Neutrophil (primary cell): ENCODE measurements at regions not wholly inside any gene's neighbourhood (a gene's known extent, or its start where the extent isn't known, plus 50 kb on each side); places are given as distances from the start of the nearest gene placed in this dataset.

ENCODE experiments used
- H3K27ac ChIP-seq: fragments of 200-600 bp; sonication (generic); 2 replicates; pipeline ENCODE4 v1.5.1; 2016; ENCODE audit warnings: mild to moderate bottlenecking, moderate library complexity
- H3K27me3 ChIP-seq: fragments of 200-600 bp; sonication (generic); 2 replicates; pipeline ENCODE4 v1.6.0; 2016; ENCODE audit warnings: mild to moderate bottlenecking
- H3K36me3 ChIP-seq: fragments of 200-600 bp; sonication (generic); 2 replicates; pipeline ENCODE4 v1.5.1; 2017
- H3K4me1 ChIP-seq, 2 experiments: fragments of 200-600 bp in 1 of 2; sonication (generic) in 1 of 2; 1 replicate in 1 of 2; 2 replicates in 1 of 2; pipeline versions ENCODE4 v1.5.1 to v1.6.1; 2013 to 2016; ENCODE audit warnings: low read depth in 1 of 2, low read length in 1 of 2, mild to moderate bottlenecking in 1 of 2, moderate library complexity in 1 of 2; ENCODE audit not compliant: control insufficient read depth in 1 of 2, insufficient read depth in 1 of 2
- H3K4me3 ChIP-seq, 2 experiments: fragments of 200-600 bp in 1 of 2; sonication (generic) in 1 of 2; 1 replicate in 1 of 2; 2 replicates in 1 of 2; pipeline ENCODE4 v1.5.1; 2013 to 2016; ENCODE audit warnings: low read depth in 1 of 2, low read length in 1 of 2, mild to moderate bottlenecking in 1 of 2, moderate library complexity in 1 of 2
- H3K9me3 ChIP-seq: fragments of 200-600 bp; sonication (generic); 2 replicates; pipeline ENCODE4 v1.5.1; 2016
- CTCF ChIP-seq: fragments of 200-600 bp; sonication (generic); IDR thresholded peaks from 2 replicates; pipeline ENCODE4 v1.5.1; 2016; ENCODE audit warnings: antibody characterized with exemption

GRCh38 chr3:135887220-135887619 is 78.3 kb upstream of the PPP2R3A start:
- no peaks in the 10 kb centered on the region for H3K4me1 ChIP-seq
- no peaks in the 10 kb centered on the region for H3K27me3 ChIP-seq
- H3K36me3 ChIP-seq, result no peaks in the 10 kb centered on the region
- H3K9me3 ChIP-seq, result no peaks in the 10 kb centered on the region
- no peak overlapping the region for H3K4me3 ChIP-seq
- TF ChIP-seq CTCF, result no peak
- H3K27ac ChIP-seq, result no peak overlapping the region

GRCh38 chr3:135889443-135889842 is 76.1 kb upstream of the PPP2R3A start:
- Histone ChIP-seq H3K36me3 (no peaks in the 10 kb centered on the region), H3K27me3 (no peaks in the 10 kb centered on the region), H3K4me1 (no peaks in the 10 kb centered on the region), H3K4me3 (no peak overlapping the region), H3K9me3 (no peaks in the 10 kb centered on the region), H3K27ac (no peak overlapping the region)
- TF ChIP-seq CTCF, result no peak

GRCh38 chr3:135891121-135891520 is 74.4 kb upstream of the PPP2R3A start:
- no peak for TF ChIP-seq CTCF
- Histone ChIP-seq H3K27ac (no peak overlapping the region), H3K9me3 (no peaks in the 10 kb centered on the region), H3K27me3 (no peaks in the 10 kb centered on the region), H3K36me3 (no peaks in the 10 kb centered on the region), H3K4me3 (no peak overlapping the region), H3K4me1 (no peaks in the 10 kb centered on the region)

- no peaks in the 10 kb centered on the region for H3K9me3 ChIP-seq
- H3K27ac ChIP-seq, result no peak overlapping the region
- H3K27me3 ChIP-seq, result no peaks in the 10 kb centered on the region
Measured at GRCh38 chr3:135895106-135895733, 70.3 kb upstream of the PPP2R3A start.

GRCh38 chr3:135895734-135896121 is 69.8 kb upstream of the PPP2R3A start:
- no peak for TF ChIP-seq CTCF
- Histone ChIP-seq H3K4me3 (no peak overlapping the region), H3K36me3 (no peaks in the 10 kb centered on the region), H3K27me3 (no peaks in the 10 kb centered on the region), H3K9me3 (no peaks in the 10 kb centered on the region), H3K4me1 (no peaks in the 10 kb centered on the region), H3K27ac (no peak overlapping the region)

More at GRCh38 chr3:135895106-135895733, 70.3 kb upstream of the PPP2R3A start:
- Histone ChIP-seq H3K36me3 (no peaks in the 10 kb centered on the region), H3K4me3 (no peak overlapping the region), H3K4me1 (no peaks in the 10 kb centered on the region)
- TF ChIP-seq CTCF, result no peak
